ENCODE measurements at regions not wholly inside any gene's neighbourhood (a gene's known extent, or its start where the extent isn't known, plus 50 kb on each side); places are given as distances from the start of the nearest gene placed in this dataset.

DNA sequence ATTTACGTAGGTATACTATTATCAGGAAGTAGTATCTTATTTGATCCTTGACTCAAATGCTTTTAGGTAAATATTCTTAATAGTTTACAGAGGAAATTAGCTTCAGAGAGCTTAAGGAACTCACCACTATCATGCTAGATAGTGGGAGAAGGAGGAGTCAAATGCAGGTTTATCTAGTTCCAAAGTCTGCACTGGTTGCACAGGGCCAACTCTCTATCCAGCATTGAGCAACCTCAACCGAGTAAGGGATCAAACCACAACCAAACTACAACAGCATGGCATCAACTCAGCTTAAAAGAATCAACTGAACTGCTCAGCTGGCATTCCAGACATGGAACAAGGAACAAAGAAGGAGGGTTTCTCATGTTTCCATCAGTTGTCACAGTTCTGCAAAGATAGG lies 306.0 kb downstream of the MAF start:
- DNase-seq, result peak; percentile 14

DNA sequence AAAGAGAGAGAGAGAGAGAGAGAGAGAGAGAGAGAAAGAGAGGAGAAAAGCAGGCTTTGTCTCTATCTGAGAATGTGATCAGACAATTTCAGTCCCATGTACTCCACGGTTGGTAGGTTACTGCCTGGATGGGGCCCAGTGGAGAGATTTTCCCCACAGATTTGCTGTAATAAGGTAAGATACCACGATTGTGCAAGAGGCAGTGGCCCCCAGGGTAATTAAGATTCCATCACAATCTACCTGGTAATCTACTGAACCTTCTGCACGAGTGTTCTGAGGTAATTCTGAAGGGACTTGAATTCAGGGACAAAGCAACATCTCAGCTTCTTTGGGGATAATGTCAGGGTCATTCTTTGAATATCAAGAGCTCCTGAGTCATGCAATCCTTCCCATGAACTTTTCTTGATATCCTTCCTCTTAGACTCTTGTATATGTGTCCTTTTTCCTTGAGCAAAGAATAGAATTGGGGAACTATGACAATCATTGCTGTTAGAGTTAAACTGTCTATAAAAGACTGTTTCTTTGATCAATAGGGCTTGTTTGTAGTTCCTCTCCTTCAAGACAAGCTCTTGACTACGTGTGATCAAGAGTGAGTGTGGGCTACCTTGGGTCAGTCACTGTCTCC lies 306.6 kb downstream of the MAF start:
- DNase-seq, result no peak

DNA sequence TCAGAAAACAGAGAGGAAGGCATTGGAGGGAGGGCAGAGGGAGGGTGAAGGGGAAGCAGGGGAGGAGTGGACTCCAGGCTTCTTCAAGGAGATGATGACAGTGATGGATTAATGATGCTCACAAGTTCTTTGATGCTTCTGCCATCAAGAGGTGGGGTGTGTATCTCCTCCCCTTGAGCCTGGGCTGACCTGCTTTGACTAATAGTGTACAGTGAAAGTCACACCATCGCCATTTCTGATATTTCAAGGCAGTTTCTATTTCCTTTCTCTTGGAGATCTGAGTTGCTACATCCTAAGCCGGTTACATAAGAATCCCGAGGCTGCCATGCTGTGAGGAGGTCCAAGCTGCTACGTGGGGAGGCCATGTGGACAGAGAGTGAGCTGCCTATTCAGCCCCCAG lies 312.5 kb downstream of the MAF start:
- DNase-seq, result no peak

DNA sequence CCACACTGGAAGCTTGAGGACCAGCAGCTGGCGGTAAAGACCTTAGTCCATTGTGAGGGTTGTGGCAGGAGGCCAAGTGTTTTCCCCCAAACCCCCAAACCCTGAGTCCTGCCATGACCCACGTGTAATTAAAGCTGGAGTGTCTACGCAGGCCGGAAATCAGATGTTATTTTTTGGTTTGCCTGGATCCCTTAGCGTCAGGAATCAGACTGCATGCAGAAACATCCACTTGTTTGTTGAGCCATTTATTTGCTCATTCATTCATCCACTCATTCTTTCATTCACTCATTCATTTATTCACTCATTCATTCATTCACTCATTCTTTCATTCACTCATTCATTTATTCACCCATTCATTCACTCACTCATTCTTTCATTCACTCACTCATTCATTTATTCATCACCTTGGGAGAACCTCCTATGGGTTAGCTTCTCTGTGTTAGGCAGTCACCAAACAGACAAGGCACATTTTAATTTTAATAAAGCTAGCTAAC lies 313.1 kb downstream of the MAF start:
- peak; percentile 89 for DNase-seq

DNA sequence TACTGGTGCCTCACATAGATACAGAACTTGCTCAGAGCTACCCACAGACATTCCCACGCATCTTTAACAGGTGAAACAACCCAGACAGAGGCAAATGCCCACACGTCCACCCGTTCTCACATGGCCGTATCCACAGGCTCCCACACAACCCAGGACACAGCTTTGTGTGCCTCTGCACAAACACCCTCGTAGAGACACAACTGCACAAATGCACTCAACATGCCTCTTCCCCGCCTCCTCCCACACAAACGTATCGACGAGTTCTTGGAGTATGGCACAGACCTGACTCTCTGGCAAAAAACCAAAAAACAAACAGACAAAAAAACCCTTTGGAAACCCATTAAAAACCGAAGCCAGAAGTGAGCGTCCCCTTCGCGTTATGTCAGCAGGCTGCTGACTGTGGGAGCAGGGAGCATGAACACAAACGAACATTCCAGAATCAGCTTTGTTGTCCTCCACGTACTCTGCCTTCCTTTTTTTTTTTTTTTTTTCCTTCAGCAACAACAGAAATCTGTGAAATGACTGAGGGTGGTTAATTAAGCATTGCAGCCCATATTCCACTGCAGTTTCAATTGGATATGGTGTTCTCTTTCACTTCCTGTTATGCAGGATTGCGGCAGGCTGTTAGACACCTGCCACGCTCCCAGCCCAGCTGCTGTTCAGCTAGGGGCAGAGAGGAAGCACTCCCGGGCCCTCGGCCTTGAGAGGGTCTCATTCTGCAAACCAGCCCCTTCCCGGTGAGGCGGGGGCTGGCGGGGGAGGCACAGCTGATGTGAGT lies 313.7 kb downstream of the MAF start:
- DNase-seq, result peak; percentile 89

DNA sequence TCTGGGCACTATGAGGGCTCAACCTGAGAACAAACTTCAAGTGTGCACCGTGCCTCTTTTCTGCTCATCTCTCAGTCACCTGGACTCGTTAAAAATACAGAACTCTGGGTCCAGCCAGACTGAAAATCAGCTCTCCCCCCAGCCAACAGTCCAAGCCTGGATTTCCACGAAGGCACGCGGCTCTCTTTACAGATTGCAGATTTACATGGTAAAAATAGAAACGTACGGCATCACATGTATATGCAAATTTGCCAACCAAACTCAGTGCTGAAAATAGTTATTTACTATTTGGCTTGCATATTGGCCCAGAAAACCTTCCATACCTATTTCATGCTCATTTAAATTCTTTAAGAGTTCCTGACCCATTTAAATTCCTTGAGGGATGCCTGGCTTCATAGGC lies 315.8 kb downstream of the MAF start:
- DNase-seq, result no peak

DNA sequence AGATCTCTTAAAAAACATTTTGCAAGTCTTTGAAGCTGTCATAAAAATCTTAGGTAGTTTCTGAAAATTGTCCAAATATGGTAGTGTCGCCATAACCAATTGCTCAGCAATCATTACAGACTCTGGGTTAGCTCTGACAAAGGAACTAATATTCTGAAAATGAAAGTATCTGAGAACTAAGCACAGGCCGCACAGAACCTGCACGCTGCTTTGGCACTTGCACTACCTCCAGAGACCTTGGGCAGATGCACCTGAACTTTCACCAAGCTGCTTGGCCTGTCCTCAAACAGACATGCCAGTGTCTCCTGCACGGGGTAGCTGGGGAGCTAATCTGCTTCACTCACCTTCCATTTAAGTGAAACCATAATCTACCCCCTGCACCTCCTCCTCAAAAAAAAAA lies 317.0 kb downstream of the MAF start:
- DNase-seq, result no peak

DNA sequence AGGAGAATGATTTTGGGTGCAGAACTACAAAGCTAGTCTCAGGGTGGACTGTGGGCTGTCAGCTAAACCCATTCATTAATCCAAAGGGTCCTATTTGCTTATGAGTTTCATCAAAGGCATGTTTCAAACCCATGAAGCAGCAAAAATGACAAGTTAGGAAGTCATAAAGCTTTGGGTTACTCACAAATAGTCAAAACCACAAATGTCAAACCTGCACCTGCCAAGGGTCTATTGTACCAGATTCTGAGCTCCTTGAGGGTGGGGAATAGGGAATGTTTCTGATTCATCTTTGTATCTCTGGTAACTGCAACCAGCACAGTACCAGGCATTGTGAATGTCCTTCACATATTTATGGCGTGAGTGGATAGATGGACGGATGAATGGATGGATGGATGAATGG lies 317.7 kb downstream of the MAF start:
- no peak for DNase-seq

DNA sequence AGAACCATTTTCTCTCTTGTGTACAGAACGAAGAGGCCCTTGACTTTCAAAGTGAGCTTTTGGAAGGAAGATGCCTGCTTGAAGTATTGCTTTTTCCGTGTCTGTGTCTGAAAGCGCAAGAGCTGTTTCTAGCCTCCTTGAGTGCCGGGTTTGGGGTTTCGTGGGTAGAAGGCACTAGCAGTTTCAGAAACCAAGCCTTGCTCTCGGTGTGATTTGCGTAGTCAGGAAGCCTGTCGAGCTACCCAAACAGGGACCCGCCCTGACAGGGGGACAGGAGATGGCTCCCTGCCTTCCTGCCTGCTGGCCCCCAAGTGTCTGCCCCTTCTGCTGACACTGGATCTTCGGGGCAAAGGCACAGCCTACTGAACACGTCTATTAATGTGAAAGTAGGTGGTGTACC lies 322.0 kb downstream of the MAF start:
- peak; percentile 25 for DNase-seq

DNA sequence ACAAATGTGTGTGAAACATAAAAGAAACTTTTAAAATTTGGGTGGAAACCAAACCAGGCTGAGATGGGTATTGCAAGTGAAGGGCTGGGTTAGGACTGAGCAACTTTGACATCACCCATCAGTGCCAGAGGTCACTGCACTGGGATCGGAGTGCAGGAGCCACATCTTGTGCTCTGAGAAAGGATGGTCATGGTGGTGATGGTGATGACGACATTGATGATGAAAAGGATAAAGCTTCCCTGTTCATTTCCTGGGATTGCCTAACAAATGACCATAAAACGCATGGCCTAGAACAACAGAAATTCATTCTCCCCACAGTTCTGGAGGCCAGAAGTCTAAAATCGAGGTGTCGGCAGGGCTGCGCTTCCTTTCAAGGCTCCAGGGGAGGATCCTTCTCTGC lies 324.0 kb downstream of the MAF start:
- no peak for DNase-seq

DNA sequence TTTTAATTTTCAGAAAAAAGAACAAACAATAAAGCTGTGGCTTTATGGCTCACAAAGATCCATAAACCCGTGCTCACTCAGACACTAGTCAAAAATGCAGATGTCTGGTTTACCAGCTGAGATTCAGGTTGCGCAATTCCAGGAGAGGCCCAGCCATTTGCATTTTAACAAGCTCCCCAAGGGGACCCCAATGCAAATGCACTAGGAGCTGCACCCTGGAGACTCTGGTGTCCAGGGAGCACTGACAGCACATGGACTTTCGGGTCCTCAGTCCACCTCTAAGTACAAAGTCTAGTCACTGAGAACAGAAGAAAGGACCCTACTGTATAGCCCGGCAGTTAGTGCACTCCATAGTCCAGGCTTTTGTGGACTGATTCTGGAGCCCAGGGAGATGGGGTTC lies 326.3 kb downstream of the MAF start:
- no peak for DNase-seq

DNA sequence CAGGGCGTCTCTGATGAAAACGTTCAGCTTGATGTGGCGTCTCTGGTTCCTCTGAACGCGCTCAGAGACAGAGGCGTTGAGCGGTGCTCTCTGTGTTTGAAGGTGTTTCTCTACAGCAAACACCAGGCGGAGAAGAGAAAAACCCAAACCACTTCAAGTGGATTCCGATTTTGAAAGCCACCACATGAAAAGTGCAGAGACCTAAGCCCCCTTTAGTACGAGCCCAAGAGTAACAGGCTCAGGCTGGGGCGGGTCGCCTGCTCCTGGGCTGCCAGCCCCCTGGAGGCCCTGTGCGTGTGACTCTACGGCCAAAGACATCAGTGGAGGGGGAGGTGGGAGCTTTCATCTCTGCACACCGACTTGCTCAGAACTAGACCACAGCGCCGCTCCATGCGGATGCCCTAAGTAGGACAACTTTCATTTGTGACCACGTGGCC lies 328.4 kb downstream of the MAF start:
- no peak for DNase-seq

DNA sequence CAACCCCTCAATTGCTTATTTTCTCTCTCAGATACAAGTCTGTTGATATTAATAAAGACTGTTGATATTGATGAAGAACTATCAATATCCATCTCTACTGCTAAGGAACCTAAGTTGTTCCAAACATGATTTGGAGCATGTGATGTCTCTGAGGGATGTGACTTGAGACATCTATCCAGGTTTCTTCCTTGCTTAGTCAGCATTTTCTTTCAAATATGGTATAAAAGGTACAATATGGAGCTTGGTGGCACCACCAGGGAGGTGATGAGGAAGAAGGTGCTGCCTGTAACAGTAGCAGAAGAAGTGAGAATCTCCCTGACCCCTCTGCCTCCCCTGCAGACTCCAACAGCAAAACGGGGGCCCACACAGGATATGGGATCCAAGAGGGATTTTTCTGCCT lies 329.0 kb downstream of the MAF start:
- no peak for DNase-seq

DNA sequence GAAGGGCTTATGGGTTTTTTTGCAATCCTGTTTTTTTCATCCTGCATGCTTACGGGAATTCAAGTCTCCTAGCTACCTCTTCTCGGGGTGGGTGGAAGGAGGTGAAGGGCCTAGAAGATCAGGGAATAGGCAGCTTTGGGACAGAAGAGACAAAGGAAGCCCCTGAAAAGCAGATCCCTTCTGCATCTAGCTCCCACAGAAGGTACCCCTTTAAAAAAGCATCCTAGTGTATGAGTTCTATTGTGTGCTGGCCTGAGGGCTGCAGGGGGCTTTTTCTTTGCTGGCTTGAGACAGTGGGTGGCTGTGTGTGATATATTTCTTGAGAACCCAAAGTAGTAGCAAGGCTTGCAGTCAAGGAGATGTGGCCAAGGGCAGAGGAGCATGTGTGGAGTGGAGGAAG lies 330.5 kb downstream of the MAF start:
- no peak for DNase-seq

DNA sequence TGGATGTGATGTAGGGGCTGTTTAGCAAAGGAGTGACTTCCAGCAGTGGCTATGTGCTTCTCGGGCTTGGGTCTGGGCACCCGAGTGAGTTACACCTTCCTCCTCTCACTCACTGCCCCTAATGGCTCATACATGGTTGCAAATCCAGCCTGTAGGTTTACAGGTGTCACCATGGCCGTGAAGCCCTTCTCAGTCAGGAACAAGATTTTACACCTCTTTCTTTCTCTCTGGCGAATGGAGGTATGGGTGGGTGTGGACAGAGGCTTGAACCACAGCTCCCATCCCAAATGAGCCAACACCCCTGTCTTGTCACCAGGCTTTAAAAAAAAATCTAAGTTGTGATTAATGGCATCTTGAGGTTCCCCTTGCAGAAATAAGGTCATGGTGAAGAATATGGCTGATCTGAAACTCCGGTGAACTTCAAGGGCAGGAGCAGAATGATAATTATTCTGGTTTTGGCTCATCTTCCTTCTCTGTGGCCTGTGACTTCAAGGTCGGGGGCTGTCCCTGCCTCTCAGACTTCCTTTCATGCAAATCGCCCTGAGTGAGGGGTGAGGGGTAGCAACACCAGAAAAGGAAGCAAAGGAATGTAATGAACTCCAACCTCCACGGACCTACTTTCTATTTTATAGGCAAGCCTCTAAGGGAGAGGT lies 331.2 kb downstream of the MAF start:
- DNase-seq, result no peak

DNA sequence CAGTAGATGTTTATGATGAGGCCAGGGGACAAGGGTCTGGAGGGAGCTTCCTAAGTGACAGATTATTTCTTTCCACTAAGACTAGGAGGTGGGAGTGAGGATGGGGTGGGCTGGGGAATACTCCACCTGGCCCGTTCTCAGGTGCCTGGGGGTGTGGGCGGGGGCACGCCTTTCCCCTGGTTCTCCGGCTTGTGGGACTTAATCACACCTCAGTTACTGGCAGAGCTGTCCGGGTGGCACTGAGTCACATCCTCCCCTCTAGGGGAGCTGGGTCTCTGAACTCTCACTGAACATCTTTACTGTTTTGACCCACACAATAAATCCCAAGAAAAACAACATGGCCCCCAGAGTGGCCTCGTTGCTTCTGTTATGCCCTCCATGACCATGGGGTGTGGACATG lies 332.8 kb downstream of the MAF start:
- no peak for DNase-seq

DNA sequence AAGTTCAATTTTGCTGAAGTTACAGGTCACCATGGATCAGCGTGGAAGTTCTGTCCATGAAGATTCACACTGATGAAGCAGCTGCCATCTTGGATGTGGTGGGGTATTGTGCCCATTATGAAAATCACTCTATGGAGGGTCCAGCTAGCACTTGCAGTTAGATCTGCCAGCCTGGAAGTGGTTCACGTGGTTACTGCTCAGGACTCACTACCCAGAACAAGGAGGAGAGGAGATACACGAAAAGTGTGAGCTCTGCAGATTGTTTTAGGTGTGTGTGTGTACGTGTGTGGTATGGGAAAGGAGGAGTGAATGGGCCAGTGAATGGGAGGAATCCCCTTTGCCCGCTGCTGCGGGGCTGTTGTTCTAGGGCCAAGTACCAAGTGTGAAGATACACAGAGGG lies 333.4 kb downstream of the MAF start:
- DNase-seq, result no peak

DNA sequence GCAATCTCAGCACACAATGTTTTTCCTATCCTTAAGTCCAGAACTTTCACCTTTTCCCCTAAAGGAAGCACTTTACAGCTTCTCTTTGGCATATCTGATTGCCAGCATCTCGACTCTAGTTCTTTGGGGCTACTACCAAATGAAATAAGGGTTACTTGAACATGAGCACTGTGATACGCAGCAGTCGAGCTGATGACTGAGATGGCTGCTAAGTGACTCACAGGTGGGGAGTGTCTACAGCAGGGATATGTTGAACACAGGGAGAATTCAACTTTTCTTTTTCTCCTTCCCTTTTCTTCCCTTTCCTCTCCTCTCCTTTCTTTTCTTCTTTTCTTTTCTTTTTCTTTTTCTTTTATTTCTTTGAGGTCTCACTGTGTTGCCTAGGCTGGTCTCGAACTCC lies 334.8 kb downstream of the MAF start:
- no peak for DNase-seq

DNA sequence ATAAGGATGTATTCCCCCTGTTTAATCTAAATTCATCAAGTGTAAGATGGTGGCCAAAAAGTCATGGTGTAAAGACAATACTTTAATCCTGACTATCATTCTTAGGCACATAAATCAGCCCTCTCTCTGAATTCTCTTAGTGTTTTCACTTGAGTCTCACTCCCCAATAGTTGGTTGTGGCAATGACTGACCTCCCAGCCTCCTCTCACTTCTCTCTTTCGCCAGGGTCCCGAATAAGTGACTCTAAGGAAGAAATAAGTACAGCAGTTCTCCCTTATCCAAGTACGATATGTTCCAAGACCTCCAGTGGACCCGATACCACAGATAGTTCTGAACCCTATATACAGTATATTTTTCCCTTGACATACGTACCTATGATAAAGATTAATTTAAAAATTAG lies 335.3 kb downstream of the MAF start:
- DNase-seq, result no peak

DNA sequence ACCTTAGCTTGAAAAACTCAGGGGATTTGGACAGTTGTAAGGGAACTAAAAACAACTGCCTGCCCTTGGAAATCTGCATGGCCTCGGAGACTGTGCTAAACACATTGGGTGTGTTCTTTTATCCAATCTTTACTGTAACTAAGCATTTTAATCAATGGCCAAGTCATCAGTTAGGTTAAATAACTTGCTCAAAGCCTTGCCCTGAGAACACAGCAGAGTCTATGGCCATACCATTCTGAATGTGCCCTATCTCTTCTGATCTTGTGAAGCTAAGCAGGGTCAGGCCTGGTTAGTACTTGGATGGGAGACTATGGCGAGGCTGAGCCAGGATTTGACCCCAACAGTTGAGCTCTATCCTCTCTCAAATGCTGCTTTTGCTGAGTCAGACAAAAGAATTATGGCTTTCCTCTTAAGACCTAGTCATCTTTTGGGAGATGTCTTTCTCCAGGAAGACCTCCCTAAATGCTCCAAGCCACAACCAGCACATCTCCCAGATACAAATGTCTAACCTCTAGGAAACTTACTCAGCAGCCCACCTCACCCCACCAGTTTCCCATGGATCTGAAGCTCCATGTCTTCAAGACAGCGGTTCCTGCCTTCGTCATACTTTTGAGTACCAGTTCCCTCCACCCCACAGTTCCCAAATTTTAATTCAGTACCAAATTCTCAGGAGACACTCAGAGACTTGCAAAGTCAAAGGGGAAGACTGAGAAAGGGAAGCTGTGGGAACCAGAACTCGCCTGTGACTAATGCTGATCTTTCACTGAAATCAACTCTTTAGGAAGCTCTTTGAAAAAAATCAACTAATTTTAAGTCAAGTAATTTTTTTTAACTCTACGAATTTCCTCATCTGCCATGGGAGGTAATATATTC lies 336.1 kb downstream of the MAF start:
- DNase-seq, result no peak

DNA sequence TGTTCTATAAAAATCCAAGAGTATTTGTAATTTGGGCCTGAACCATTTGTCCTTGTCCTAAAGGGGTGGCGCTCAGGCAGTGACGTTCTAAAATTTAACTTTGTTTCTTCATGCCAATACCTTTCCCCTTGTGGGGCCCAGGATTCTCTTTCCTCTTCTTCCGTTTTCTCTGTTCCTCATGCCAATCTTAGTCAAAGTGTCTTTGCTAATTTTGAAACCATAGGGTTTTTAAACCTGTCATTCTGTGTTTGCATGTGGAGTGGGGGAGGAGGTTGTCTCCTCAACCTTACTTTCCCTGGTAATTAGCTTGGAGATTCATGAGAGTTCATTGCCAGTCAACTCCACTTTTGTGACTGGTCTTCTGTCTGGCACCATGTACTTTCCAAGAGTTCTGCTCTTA lies 337.1 kb downstream of the MAF start:
- no peak for DNase-seq

All from DMS79 treated with DMSO at 0.1 percent for 48 hours (cell line).